ENCODE measurements at regions not wholly inside any gene's neighbourhood (a gene's known extent, or its start where the extent isn't known, plus 50 kb on each side); places are given as distances from the start of the nearest gene placed in this dataset.

DNA sequence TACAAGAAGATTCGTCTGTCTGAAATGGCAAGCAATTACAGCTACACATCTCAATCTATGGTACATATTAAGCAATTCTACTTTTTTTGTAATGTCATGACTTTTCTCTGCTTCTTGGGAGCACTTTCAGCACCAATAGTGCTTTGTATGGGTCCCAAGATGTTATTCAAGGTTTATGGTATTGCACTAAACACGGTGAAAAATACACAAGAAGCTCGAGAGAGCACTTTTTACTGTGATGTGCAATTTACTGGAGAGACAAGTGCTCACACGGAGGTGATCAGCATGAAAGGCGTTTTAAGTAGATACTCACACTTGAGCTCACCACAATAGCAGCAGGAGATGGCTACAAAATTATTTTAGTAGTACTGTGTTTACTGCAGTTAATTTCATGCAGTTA lies 783.6 kb downstream of the CBLN2 start (continued):
- TF ChIP-seq, protein P1, sequence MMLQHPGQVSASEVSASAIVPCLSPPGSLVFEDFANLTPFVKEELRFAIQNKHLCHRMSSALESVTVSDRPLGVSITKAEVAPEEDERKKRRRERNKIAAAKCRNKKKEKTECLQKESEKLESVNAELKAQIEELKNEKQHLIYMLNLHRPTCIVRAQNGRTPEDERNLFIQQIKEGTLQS (CRISPR knock-in tag; conservative IDR thresholded peaks at IDR 0.05) = no peak
- TF ChIP-seq, protein P2, sequence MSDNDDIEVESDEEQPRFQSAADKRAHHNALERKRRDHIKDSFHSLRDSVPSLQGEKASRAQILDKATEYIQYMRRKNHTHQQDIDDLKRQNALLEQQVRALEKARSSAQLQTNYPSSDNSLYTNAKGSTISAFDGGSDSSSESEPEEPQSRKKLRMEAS (CRISPR knock-in tag; IDR thresholded peaks at IDR 0.05) = no peak
- TF ChIP-seq ESRRA (CRISPR knock-in tag; IDR thresholded peaks at IDR 0.05; ENCODE audit: borderline replicate concordance) (no peak), HMGA2 (CRISPR knock-in tag; IDR thresholded peaks at IDR 0.05) (no peak), RORB (CRISPR knock-in tag; IDR thresholded peaks at IDR 0.05) (no peak), GTF2I (CRISPR knock-in tag; conservative IDR thresholded peaks at IDR 0.05) (no peak)

DNA sequence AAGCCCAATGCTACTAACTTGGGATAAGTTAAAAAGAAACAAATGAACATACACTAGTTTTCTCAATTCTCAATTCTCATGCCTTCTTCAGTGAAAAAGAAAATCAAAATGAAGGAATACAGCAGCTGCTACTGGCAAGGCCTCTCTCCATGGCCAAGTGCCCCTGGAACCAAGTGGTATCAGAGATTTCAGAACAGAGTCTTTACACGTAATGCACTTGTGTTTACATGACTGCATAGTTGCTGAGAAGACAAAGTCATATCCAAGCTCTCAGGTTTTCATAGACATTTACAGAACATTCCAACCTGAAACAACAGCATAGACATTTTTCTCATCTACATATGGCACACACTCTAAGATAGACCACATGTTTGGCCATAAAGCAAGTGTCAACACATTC lies 789.9 kb downstream of the CBLN2 start:
- Mint-ChIP-seq H3K9me3 (peaks cover 81% of the 10 kb centered on the region), H3K4me3 (no peak overlapping the region), H3K4me1 (no peaks in the 10 kb centered on the region)

More for the DNA sequence above, 789.9 kb downstream of the CBLN2 start:
- Mint-ChIP-seq H3K27ac (no peak overlapping the region), H3K36me3 (peaks cover 68% of the 10 kb centered on the region), H3K27me3 (ENCODE audit: low read depth) (peaks cover 4% of the 10 kb centered on the region)
- ATAC-seq (no peak), DNase-seq (ENCODE audit: low spot score) (no peak)
- ChIA-PET POLR2A (no interaction called here), CTCF (no interaction called here)
- TF ChIP-seq SMAD4 (CRISPR knock-in tag; IDR thresholded peaks at IDR 0.05) (no peak), TEAD1 (CRISPR knock-in tag; IDR thresholded peaks at IDR 0.05) (no peak), SP1 (CRISPR knock-in tag; conservative IDR thresholded peaks at IDR 0.05) (no peak), ZNF138 (CRISPR knock-in tag; conservative IDR thresholded peaks at IDR 0.05) (no peak), ZNF121 (CRISPR knock-in tag; IDR thresholded peaks at IDR 0.05) (no peak), NFATC4 (CRISPR knock-in tag; IDR thresholded peaks at IDR 0.05) (no peak), USF1 (CRISPR knock-in tag; IDR thresholded peaks at IDR 0.05) (no peak), RELA (CRISPR knock-in tag; IDR thresholded peaks at IDR 0.05; ENCODE audit: borderline replicate concordance) (no peak), ZNF532 (CRISPR knock-in tag; IDR thresholded peaks at IDR 0.05; ENCODE audit: borderline replicate concordance) (no peak), HMGA2 (CRISPR knock-in tag; IDR thresholded peaks at IDR 0.05) (no peak), SOX15 (CRISPR knock-in tag; IDR thresholded peaks at IDR 0.05) (no peak), FOXP1 (CRISPR knock-in tag; IDR thresholded peaks at IDR 0.05; ENCODE audit: borderline replicate concordance) (no peak), TCF7 (CRISPR knock-in tag; IDR thresholded peaks at IDR 0.05; ENCODE audit: low read depth) (no peak), E2F4 (CRISPR knock-in tag; IDR thresholded peaks at IDR 0.05; ENCODE audit: borderline replicate concordance, low read depth) (no peak), FOXK1 (CRISPR knock-in tag; IDR thresholded peaks at IDR 0.05) (no peak)
- TF ChIP-seq, protein P3, sequence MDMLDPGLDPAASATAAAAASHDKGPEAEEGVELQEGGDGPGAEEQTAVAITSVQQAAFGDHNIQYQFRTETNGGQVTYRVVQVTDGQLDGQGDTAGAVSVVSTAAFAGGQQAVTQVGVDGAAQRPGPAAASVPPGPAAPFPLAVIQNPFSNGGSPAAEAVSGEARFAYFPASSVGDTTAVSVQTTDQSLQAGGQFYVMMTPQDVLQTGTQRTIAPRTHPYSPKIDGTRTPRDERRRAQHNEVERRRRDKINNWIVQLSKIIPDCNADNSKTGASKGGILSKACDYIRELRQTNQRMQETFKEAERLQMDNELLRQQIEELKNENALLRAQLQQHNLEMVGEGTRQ (CRISPR knock-in tag; IDR thresholded peaks at IDR 0.05) = no peak
- TF ChIP-seq, protein P4, sequence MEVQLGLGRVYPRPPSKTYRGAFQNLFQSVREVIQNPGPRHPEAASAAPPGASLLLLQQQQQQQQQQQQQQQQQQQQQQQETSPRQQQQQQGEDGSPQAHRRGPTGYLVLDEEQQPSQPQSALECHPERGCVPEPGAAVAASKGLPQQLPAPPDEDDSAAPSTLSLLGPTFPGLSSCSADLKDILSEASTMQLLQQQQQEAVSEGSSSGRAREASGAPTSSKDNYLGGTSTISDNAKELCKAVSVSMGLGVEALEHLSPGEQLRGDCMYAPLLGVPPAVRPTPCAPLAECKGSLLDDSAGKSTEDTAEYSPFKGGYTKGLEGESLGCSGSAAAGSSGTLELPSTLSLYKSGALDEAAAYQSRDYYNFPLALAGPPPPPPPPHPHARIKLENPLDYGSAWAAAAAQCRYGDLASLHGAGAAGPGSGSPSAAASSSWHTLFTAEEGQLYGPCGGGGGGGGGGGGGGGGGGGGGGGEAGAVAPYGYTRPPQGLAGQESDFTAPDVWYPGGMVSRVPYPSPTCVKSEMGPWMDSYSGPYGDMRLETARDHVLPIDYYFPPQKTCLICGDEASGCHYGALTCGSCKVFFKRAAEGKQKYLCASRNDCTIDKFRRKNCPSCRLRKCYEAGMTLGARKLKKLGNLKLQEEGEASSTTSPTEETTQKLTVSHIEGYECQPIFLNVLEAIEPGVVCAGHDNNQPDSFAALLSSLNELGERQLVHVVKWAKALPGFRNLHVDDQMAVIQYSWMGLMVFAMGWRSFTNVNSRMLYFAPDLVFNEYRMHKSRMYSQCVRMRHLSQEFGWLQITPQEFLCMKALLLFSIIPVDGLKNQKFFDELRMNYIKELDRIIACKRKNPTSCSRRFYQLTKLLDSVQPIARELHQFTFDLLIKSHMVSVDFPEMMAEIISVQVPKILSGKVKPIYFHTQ (CRISPR knock-in tag; IDR thresholded peaks at IDR 0.05) = no peak
- TF ChIP-seq, protein P5, sequence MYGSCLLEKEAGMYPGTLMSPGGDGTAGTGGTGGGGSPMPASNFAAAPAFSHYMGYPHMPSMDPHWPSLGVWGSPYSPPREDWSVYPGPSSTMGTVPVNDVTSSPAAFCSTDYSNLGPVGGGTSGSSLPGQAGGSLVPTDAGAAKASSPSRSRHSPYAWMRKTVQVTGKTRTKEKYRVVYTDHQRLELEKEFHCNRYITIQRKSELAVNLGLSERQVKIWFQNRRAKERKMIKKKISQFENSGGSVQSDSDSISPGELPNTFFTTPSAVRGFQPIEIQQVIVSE (CRISPR knock-in tag; IDR thresholded peaks at IDR 0.05; ENCODE audit: borderline replicate concordance) = no peak
